Hepatocyte (in vitro differentiated cells): ENCODE measurements at regions not wholly inside any gene's neighbourhood (a gene's known extent, or its start where the extent isn't known, plus 50 kb on each side); places are given as distances from the start of the nearest gene placed in this dataset.

Experiments used
- EZH2 ChIP-seq: fragments of 200-600 bp; sonication (generic); IDR thresholded peaks from 2 replicates; pipeline ENCODE4 v1.6.1; 2016; ENCODE audit warnings: antibody characterized with exemption, mild to moderate bottlenecking, borderline replicate concordance
- TF ChIP-seq, protein P1 (sequence below): fragments of 200-600 bp; sonication (generic); IDR thresholded peaks from 2 replicates; pipeline ENCODE4 v1.5.1; 2016; ENCODE audit warnings: antibody characterized with exemption, mild to moderate bottlenecking; ENCODE audit not compliant: poor library complexity

GRCh38 chr18:1480309-1480708, 575.6 kb downstream of the ADCYAP1 start:
- TF ChIP-seq, protein P1, sequence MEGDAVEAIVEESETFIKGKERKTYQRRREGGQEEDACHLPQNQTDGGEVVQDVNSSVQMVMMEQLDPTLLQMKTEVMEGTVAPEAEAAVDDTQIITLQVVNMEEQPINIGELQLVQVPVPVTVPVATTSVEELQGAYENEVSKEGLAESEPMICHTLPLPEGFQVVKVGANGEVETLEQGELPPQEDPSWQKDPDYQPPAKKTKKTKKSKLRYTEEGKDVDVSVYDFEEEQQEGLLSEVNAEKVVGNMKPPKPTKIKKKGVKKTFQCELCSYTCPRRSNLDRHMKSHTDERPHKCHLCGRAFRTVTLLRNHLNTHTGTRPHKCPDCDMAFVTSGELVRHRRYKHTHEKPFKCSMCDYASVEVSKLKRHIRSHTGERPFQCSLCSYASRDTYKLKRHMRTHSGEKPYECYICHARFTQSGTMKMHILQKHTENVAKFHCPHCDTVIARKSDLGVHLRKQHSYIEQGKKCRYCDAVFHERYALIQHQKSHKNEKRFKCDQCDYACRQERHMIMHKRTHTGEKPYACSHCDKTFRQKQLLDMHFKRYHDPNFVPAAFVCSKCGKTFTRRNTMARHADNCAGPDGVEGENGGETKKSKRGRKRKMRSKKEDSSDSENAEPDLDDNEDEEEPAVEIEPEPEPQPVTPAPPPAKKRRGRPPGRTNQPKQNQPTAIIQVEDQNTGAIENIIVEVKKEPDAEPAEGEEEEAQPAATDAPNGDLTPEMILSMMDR, result no peak
- no peak for TF ChIP-seq EZH2
